Calu3 (cell line): ENCODE measurements at regions not wholly inside any gene's neighbourhood (a gene's known extent, or its start where the extent isn't known, plus 50 kb on each side); places are given as distances from the start of the nearest gene placed in this dataset.

Experiments
- BruUV-seq: library from RNA; stranded (reverse); fragments of 400-500 nt; replicated peaks from 2 replicates; lab custom pipeline; 2021; lab: Mats Ljungman, UMichigan
- CTCF ChIA-PET: fragments of 300-600 bp; sonication (Branson Sonifier 250); formaldehyde crosslinking; loops from one replicate; lab custom pipeline; 2022; ENCODE audit warnings: antibody characterized with exemption; lab: Charles Lee
- DNase-seq: peaks from one replicate; pipeline ENCODE4 v3.0.0; 2022
- H3K27ac Mint-ChIP-seq: one replicate; pipeline ENCODE4 v1.8.0; 2022; ENCODE audit warnings: mixed read lengths; ENCODE audit not compliant: unreplicated experiment
- H3K27me3 Mint-ChIP-seq: one replicate; pipeline ENCODE4 v1.8.0; 2022; ENCODE audit warnings: mixed read lengths; ENCODE audit not compliant: unreplicated experiment
- H3K36me3 Mint-ChIP-seq: one replicate; pipeline ENCODE4 v1.8.0; 2022; ENCODE audit warnings: mild to moderate bottlenecking, moderate library complexity, mixed read lengths; ENCODE audit not compliant: insufficient read depth, unreplicated experiment
- H3K4me1 Mint-ChIP-seq: one replicate; pipeline ENCODE4 v1.8.0; 2022; ENCODE audit warnings: mild to moderate bottlenecking, low read depth, mixed read lengths; ENCODE audit not compliant: unreplicated experiment
- H3K4me3 Mint-ChIP-seq: one replicate; pipeline ENCODE4 v1.8.0; 2022; ENCODE audit warnings: mild to moderate bottlenecking, low read depth, moderate library complexity, mixed read lengths; ENCODE audit not compliant: unreplicated experiment
- H3K9me3 Mint-ChIP-seq: one replicate; pipeline ENCODE4 v1.8.0; 2022; ENCODE audit warnings: low read depth, mixed read lengths; ENCODE audit not compliant: unreplicated experiment
- intact Hi-C: fragments of 100-400 bp; cut with micrococcal nuclease; formaldehyde crosslinking; loops from one replicate; pipeline ENCODE4 v1.10.0; 2022; ENCODE audit not compliant: unreplicated experiment
- TF ChIP-seq, protein P1 (sequence below): fragments of 200-600 bp; IDR thresholded peaks from one replicate; pipeline ENCODE4 v1.8.0; 2022; ENCODE audit warnings: antibody characterized with exemption; ENCODE audit not compliant: unreplicated experiment

DNA sequence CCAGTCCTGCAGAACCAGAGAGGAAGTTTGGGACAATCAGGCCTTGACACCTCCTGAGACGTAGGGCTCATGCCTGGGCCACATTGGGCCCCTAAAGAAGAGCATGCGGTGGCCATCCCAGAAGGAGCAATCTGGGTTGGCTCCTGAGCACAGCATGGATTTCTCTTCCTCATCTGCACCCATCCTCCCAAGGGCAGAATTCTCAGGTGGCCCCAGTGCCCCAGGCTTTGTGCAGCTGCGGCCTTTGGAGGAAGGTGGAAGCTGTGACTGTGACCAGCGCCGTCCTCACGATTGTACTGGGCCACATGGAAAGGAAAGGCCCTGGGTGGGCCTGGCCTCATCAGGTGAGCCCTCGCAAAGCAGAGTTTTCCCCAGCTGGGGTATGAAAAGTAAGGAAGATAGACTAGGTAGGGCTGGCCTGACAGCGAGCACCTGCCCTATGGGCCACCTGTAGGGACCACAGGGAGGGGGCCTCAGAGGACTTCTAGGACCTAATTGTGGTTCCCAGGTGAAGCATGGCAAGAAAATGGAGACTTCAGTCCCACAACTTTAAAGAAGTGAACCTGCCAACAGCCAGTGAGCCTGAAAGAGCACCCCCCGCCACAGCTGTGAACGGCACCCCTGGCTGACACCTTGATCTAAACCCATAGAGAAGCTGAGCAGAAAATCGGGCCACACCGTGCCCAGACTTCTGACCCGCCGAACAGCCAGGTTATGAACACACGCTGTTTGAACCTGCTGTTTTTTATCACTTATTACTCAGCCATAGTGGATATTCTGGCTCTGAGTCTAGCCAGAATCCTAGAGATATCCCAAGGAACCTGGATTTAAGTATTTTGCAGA lies 164.1 kb downstream of the IRX2 start:
- Mint-ChIP-seq H3K36me3 (no peaks in the 10 kb centered on the region), H3K4me3 (no peak overlapping the region), H3K4me1 (no peaks in the 10 kb centered on the region), H3K9me3 (peaks cover 8% of the 10 kb centered on the region), H3K27me3 (no peaks in the 10 kb centered on the region), H3K27ac (no peak overlapping the region)
- CTCF ChIA-PET: no interaction called here
- no TSS peak for BruUV-seq
- DNase-seq: no peak
- intact Hi-C loops: no loop called here
- TF ChIP-seq, protein P1, sequence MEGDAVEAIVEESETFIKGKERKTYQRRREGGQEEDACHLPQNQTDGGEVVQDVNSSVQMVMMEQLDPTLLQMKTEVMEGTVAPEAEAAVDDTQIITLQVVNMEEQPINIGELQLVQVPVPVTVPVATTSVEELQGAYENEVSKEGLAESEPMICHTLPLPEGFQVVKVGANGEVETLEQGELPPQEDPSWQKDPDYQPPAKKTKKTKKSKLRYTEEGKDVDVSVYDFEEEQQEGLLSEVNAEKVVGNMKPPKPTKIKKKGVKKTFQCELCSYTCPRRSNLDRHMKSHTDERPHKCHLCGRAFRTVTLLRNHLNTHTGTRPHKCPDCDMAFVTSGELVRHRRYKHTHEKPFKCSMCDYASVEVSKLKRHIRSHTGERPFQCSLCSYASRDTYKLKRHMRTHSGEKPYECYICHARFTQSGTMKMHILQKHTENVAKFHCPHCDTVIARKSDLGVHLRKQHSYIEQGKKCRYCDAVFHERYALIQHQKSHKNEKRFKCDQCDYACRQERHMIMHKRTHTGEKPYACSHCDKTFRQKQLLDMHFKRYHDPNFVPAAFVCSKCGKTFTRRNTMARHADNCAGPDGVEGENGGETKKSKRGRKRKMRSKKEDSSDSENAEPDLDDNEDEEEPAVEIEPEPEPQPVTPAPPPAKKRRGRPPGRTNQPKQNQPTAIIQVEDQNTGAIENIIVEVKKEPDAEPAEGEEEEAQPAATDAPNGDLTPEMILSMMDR: no peak

DNA sequence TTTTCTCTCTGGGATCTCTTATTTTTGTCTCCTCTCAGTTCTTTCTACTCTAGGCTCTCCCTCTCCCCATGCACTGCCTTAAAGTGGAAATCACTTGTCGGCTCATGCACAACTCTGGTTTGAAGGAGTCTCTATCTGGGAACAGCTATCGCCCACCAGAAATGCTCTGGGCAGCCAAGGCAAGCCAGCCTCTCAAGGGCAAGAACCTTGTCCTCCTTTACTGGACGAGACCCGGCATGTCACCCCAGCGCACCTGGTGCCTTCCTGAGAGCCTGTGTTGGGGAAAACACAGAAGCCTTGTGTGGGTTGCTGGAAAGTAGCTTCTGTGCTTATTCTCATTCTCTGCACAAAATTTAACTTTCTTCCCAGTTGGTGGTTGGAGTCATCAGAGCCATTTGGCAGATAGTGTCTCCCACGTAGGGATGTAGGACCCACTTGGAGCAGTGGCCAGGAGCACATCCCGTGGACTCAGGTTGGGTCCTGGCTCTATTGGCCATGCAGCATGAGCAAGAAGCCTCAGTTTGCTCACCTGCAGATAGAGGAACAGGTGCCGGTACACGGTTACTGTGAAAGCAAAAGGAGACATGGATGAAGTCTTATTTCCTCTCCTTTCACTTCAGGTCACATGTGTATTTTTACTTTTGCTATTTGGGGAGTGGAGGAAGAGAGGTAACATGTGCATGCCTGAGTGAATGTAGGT lies 165.3 kb downstream of the IRX2 start:
- intact Hi-C loops: no loop called here
- no peak for DNase-seq
- BruUV-seq: no TSS peak
- Mint-ChIP-seq H3K4me1 (no peaks in the 10 kb centered on the region), H3K4me3 (no peak overlapping the region), H3K36me3 (no peaks in the 10 kb centered on the region), H3K27ac (no peak overlapping the region), H3K27me3 (no peaks in the 10 kb centered on the region), H3K9me3 (peaks cover 13% of the 10 kb centered on the region)
- TF ChIP-seq, protein P1: no peak
- CTCF ChIA-PET: no interaction called here

DNA sequence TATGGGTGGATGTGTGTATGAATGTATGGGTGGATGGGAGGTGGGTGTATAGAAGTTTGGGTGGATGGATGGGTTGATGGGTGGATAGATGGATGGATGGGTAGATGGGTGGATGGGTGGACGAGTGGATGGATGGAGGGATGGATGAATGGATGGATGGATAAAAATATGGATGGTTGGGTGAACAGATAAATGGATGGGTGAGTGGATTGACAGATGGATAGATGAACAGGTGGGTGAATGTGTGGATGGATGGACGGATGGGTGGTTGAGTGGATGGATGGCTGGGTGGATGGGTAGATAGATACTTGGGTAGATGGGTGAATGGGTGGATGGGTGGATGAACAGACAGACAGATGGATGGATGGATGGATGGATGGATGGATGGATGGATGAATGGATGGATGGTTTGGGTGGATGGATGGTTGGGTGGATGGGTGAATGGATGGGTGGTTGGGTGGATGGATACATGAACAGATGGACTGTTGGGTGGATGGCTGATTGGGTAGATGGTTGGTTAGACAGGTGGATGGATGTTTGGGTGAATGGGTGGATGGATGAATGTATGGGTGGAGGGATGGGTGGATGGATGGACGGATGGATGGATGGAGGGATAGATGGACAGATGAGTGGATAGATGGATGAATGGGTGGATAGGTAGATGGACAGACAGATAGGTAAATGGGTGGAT lies 166.8 kb downstream of the IRX2 start:
- no peaks in the 10 kb centered on the region for H3K27me3 Mint-ChIP-seq
- DNase-seq: no peak
- TF ChIP-seq, protein P1: no peak
- CTCF ChIA-PET: no interaction called here
- H3K4me1 Mint-ChIP-seq: no peaks in the 10 kb centered on the region
- no TSS peak for BruUV-seq
- H3K36me3 Mint-ChIP-seq: no peaks in the 10 kb centered on the region
- intact Hi-C loops: no loop called here
- no peak overlapping the region for H3K4me3 Mint-ChIP-seq
- H3K27ac Mint-ChIP-seq: no peak overlapping the region
- peaks cover 13% of the 10 kb centered on the region for H3K9me3 Mint-ChIP-seq

DNA sequence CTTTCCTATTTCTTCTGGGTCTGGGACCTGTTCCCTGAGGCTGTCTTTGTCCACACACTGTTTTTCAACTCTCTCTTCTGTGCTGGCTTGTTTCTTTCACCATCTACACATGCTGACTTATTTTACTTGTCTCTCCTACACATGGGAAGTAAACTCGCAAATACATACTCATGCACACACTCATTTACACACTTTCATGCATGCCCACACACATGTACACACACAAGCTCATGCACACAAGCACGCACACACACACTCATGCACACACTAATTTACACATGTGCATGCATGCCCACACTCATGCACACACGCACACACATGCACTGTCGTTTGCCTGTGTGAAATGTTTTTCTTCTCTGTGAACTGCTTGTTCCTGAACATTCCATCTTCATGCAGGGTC lies 169.0 kb downstream of the IRX2 start:
- CTCF ChIA-PET: no interaction called here

More for the DNA sequence above, 169.0 kb downstream of the IRX2 start:
- peaks cover 16% of the 10 kb centered on the region for H3K9me3 Mint-ChIP-seq
- TF ChIP-seq, protein P1: no peak
- no peaks in the 10 kb centered on the region for H3K4me1 Mint-ChIP-seq
- intact Hi-C loops: no loop called here
- BruUV-seq: no TSS peak
- H3K36me3 Mint-ChIP-seq: no peaks in the 10 kb centered on the region
- H3K4me3 Mint-ChIP-seq: no peak overlapping the region
- H3K27ac Mint-ChIP-seq: no peak overlapping the region
- no peaks in the 10 kb centered on the region for H3K27me3 Mint-ChIP-seq
- DNase-seq: no peak
